Epithelial cell of prostate (primary cell): ENCODE measurements at regions not wholly inside any gene's neighbourhood (a gene's known extent, or its start where the extent isn't known, plus 50 kb on each side); places are given as distances from the start of the nearest gene placed in this dataset.
"Not testable (repeated sequence)": the region's sequence is repeated elsewhere in the genome, so short reads cannot be mapped to it uniquely, and the experiment has no call there.

Source experiments
- DNase-seq: peaks from one replicate; pipeline ENCODE4 v3.0.0-alpha.2; 2011; ENCODE audit warnings: low read depth, low spot score
- H3K27ac ChIP-seq: fragments of 450-650 bp; 2 replicates; pipeline ENCODE4 v1.5.1; 2017; ENCODE audit warnings: mild to moderate bottlenecking

- H3K27ac ChIP-seq = peak overlapping the region; percentile 95
- no peak for DNase-seq
Observed at GRCh38 chr2:138423198-138423597, 78.4 kb upstream of the SPOPL start.

DNA sequence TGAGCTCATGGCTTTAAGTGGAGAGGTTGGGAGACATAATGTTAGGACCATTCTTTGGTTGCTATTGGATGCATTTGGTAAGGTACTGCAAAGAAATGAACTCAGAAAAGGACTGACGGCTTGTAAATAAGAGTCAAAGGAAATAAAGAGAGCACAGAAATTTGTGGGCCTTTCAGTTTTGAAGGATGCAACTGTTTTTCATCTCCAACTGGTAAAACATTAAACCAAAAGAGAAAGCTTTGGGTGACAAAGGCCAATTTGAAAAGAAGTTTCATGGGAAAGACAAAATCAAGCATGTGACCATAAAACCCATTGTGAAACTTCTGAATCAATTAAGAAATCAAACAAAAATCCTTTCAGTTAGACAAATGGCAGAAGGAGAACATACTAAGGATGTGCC lies 77.8 kb upstream of the SPOPL start:
- H3K27ac ChIP-seq = peak overlapping the region; percentile 95
- no peak for DNase-seq

- H3K27ac ChIP-seq = peak overlapping the region; percentile 95
- DNase-seq = no peak
Observed at GRCh38 chr2:138424436-138425140, 77.0 kb upstream of the SPOPL start.

GRCh38 chr2:138426116-138426515 lies 75.5 kb upstream of the SPOPL start:
- H3K27ac ChIP-seq, DNase-seq: not testable (repeated sequence)

DNA sequence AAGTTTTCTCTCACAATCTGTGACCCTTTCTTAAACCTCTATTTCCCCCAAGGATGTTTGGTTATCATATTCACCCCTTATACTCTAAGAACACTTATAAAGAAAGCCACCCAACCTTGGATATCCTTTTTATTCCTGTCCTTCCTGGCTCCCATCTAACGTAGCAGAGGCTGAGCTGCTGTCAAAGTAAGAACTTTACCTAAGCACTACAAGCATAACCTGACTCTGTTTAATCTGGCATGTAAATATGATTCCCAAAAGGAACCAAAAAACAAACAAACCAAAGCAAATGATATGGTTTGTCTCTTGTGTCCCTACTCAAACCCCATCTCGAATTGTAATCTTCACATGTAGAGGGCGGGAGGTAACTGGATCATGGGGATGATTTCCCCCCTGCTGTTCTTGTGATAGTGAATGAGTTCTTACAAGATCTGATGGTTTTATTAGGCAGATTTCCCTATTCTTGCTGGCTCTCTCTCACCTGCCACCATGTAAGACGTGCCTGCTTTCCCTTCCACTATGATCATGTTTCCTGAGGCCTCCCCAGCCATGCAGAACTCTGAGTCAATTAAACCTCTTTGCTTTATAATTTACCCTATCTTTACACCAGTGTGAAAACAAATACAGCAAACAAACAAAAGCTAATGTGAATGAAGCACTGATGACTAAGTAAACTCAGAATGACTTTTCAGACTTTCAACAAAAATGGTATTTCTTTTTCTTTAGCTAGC lies 72.7 kb upstream of the SPOPL start:
- DNase-seq = no peak
- H3K27ac ChIP-seq = no peak overlapping the region

GRCh38 chr2:138430181-138430580 lies 71.4 kb upstream of the SPOPL start:
- H3K27ac ChIP-seq = no peak overlapping the region
- no peak for DNase-seq

- no peak for DNase-seq
Observed at GRCh38 chr2:138432971-138433370, 68.6 kb upstream of the SPOPL start.

DNA sequence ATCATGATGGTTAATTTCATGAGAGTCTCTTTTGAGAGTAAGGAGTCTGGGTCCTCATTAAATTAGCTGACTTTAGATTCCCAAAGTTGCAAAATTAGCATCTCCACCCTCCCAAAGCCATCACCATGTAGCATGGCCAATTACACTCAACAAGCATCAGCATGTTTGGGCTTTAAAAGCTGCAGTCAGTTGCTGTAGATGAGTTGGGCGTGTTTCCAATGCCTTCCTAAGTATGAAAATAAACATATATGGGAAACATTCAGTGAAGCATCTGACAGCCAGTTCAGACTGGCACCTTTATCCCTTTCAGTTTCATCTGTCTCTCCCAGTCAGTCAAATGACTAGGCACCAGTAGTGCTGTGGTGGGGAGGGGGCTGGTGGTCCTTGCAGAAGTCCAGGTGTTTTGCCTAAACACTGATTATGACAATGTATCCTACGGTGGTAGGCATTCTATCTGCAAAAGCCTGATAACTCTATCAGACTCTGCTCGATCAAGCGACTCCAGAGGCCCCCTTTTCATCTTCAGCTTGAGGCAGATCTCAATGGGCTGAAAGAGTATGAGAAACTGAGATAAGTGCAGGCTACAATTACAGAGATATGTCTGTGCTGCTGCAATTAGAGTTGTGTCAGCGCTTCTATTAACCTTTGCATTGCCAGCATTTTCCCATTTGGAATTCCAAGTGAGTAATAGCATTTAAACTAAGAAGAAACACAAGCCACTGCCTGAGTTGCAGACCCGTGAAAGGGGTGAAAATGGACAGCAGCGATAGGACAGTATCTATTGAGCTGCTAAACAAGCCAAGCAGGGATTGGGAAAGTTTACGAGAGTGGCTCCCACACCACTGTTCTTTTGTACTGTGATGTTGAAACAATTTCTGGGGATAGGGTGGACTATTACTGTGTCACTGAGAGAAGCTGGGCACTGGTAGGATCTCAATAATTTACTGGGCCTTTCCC lies 67.3 kb upstream of the SPOPL start:
- no peak overlapping the region for H3K27ac ChIP-seq
- peak; percentile 36 for DNase-seq

More at GRCh38 chr2:138432971-138433370, 68.6 kb upstream of the SPOPL start:
- H3K27ac ChIP-seq = peak overlapping the region; percentile 6

- no peak overlapping the region for H3K27ac ChIP-seq
- no peak for DNase-seq
Observed at GRCh38 chr2:138435701-138436100, 65.9 kb upstream of the SPOPL start.

- no peak for DNase-seq
- H3K27ac ChIP-seq = no peak overlapping the region
Observed at GRCh38 chr2:138439733-138440132, 61.8 kb upstream of the SPOPL start.

GRCh38 chr2:138440759-138441158 lies 60.8 kb upstream of the SPOPL start:
- DNase-seq = no peak
- no peak overlapping the region for H3K27ac ChIP-seq

DNA sequence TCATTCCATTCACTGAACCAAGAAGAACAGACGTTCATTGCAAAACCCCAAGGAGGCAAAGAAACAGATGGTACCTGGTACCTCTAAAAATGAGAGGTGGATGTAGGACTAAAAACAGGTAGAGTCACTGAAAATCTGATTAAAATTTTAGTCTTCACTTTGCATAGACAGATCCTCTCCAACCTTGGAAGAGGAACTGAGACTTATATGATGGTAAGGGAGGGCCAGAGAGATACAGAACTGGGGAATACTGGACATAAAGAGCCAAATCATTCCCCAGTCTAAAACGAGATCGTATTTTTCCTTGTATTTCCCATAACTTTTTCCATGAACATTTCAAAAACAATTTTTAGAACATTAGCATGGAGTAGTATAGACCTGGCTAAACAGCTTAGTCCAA lies 59.7 kb upstream of the SPOPL start:
- no peak for DNase-seq
- no peak overlapping the region for H3K27ac ChIP-seq

- no peak overlapping the region for H3K27ac ChIP-seq
- DNase-seq = no peak
Observed at GRCh38 chr2:138444411-138444810, 57.2 kb upstream of the SPOPL start.

- DNase-seq = no peak
- no peak overlapping the region for H3K27ac ChIP-seq
Observed at GRCh38 chr2:138445227-138445626, 56.3 kb upstream of the SPOPL start.

DNA sequence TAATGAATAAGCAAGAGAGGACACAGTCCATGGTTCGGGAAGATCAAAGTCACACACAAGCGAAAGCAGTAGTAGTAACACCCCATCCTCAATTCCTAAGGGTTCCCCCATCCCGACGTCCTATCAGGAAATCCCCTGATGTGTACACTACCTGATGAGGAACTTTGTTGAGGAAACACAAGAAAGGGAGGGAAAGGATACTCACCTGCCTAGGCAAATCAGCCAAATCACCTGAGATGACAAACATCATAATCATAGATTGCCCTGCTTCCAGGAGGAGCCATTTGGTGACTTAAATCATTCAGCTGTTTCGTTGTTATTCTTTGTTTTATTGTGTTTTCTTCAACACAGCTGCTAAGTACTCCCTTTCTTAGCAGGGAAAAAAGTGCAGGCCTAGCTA lies 55.5 kb upstream of the SPOPL start:
- no peak for DNase-seq

DNA sequence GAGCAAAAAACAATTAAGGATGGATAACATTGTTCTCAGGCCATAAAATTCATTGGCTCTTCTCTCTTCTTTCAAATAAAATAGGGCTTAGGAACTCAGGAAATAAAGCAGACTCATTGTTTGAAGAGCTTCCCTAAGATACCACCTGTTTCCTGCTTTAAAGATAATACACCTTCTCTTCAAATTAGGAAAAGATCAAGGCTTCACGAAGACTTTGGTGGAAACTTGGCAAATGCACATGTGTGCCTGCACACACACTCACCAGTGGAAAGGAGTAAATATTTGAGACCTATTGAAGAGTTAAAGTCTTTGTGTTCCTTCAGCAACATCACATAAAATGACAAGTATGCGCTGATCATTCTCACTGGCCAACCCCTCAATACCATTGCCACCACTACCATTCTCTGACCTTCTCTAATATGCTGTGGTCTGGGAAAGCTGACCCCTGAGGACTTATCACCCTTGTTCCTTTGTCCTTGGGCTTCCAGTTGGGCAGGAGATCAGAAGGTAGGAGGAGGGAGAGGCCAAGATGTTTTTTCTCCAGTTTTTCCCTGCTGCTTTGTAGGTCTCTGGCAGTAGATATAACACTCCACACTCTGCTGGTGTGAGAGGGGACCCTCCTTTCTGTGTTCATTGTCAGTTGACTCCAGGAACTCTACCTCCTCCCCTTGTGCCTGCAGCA lies 53.5 kb upstream of the SPOPL start:
- no peak overlapping the region for H3K27ac ChIP-seq
- DNase-seq = no peak

More for the DNA sequence above, 55.5 kb upstream of the SPOPL start:
- peak overlapping the region; percentile 23 for H3K27ac ChIP-seq
